ENCODE measurements at regions not wholly inside any gene's neighbourhood (a gene's known extent, or its start where the extent isn't known, plus 50 kb on each side); places are given as distances from the start of the nearest gene placed in this dataset.
"Not testable (repeated sequence)": the region's sequence is repeated elsewhere in the genome, so short reads cannot be mapped to it uniquely, and the experiment has no call there.

DNA sequence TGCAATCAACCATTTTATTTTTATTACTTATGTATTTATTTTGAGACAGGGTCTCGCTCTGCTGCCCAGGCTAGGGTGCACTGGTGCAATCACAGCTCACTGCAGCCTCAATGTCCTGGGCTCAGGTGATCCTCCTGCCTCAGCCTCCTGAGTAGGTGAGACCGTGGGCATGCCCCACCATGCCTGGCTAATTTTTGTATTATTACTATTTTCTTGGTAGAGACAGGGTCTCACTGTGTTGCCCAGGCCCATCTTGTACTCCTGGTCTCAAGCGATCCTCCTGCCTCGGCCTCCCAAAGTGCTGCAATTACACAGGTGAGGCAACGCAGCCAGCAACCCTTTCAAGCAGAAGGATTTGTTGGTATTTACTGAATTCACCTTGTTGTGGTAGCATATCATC is 60.3 kb upstream of the PPP2R3B start:
- intact Hi-C loops (cut with micrococcal nuclease) = no loop called here
- Mint-ChIP-seq H3K27me3 (ENCODE audit: insufficient read depth, unreplicated experiment) (no peaks in the 10 kb centered on the region), H3K4me3 (ENCODE audit: unreplicated experiment) (no peak overlapping the region), H3K36me3 (ENCODE audit: insufficient read depth, unreplicated experiment) (peaks cover 5% of the 10 kb centered on the region), H3K9me3 (ENCODE audit: unreplicated experiment) (peaks cover 24% of the 10 kb centered on the region), H3K4me1 (ENCODE audit: insufficient read depth, unreplicated experiment) (no peaks in the 10 kb centered on the region), H3K27ac (ENCODE audit: low read depth, unreplicated experiment) (no peak overlapping the region)
- CTCF ChIA-PET = no interaction called here
- no peak for DNase-seq (ENCODE audit: unreplicated experiment)
- TF ChIP-seq CTCF (IDR thresholded peaks at IDR 0.05; ENCODE audit: unreplicated experiment) = no peak
- POLR2A ChIA-PET = no interaction called here
- no TSS peak for BruUV-seq (replicated peaks)

GRCh38 chrX:451750-452149 is 65.0 kb upstream of the PPP2R3B start:
- H3K4me3 Mint-ChIP-seq (ENCODE audit: unreplicated experiment); H3K36me3 Mint-ChIP-seq (ENCODE audit: insufficient read depth, unreplicated experiment); H3K27me3 Mint-ChIP-seq (ENCODE audit: insufficient read depth, unreplicated experiment); CTCF ChIA-PET; H3K27ac Mint-ChIP-seq (ENCODE audit: low read depth, unreplicated experiment); intact Hi-C loops (cut with micrococcal nuclease); POLR2A ChIA-PET; BruUV-seq (replicated peaks); DNase-seq (ENCODE audit: unreplicated experiment); H3K4me1 Mint-ChIP-seq (ENCODE audit: insufficient read depth, unreplicated experiment): not testable (repeated sequence)
- H3K9me3 Mint-ChIP-seq (ENCODE audit: unreplicated experiment) = peaks cover 25% of the 10 kb centered on the region

GRCh38 chrX:452598-452997 is 65.9 kb upstream of the PPP2R3B start:
- CTCF ChIA-PET = no interaction called here
- intact Hi-C loops (cut with micrococcal nuclease) = no loop called here
- no TSS peak for BruUV-seq (replicated peaks)
- no peak for DNase-seq (ENCODE audit: unreplicated experiment)
- no peak overlapping the region for H3K4me3 Mint-ChIP-seq (ENCODE audit: unreplicated experiment)
- TF ChIP-seq CTCF (IDR thresholded peaks at IDR 0.05; ENCODE audit: unreplicated experiment) = no peak
- peaks cover 34% of the 10 kb centered on the region for H3K9me3 Mint-ChIP-seq (ENCODE audit: unreplicated experiment)
- H3K27ac Mint-ChIP-seq (ENCODE audit: low read depth, unreplicated experiment) = no peak overlapping the region
- H3K27me3 Mint-ChIP-seq (ENCODE audit: insufficient read depth, unreplicated experiment) = no peaks in the 10 kb centered on the region
- POLR2A ChIA-PET = no interaction called here
- H3K4me1 Mint-ChIP-seq (ENCODE audit: insufficient read depth, unreplicated experiment) = no peaks in the 10 kb centered on the region
- no peaks in the 10 kb centered on the region for H3K36me3 Mint-ChIP-seq (ENCODE audit: insufficient read depth, unreplicated experiment)

GRCh38 chrX:454514-454913 is 67.8 kb upstream of the PPP2R3B start:
- not testable (repeated sequence) for H3K4me1 Mint-ChIP-seq (ENCODE audit: insufficient read depth, unreplicated experiment); H3K27ac Mint-ChIP-seq (ENCODE audit: low read depth, unreplicated experiment)

GRCh38 chrX:455199-455598 is 68.5 kb upstream of the PPP2R3B start:
- H3K27me3 Mint-ChIP-seq (ENCODE audit: insufficient read depth, unreplicated experiment) = no peaks in the 10 kb centered on the region
- intact Hi-C loops (cut with micrococcal nuclease) = no loop called here
- CTCF ChIA-PET = no interaction called here
- no TSS peak for BruUV-seq (replicated peaks)
- no peak for TF ChIP-seq CTCF (IDR thresholded peaks at IDR 0.05; ENCODE audit: unreplicated experiment)
- H3K27ac Mint-ChIP-seq (ENCODE audit: low read depth, unreplicated experiment) = no peak overlapping the region
- H3K4me1 Mint-ChIP-seq (ENCODE audit: insufficient read depth, unreplicated experiment) = no peaks in the 10 kb centered on the region
- peaks cover 36% of the 10 kb centered on the region for H3K9me3 Mint-ChIP-seq (ENCODE audit: unreplicated experiment)
- no peaks in the 10 kb centered on the region for H3K36me3 Mint-ChIP-seq (ENCODE audit: insufficient read depth, unreplicated experiment)
- DNase-seq (ENCODE audit: unreplicated experiment) = no peak
- POLR2A ChIA-PET = no interaction called here
- H3K4me3 Mint-ChIP-seq (ENCODE audit: unreplicated experiment) = no peak overlapping the region

More at GRCh38 chrX:454514-454913, 67.8 kb upstream of the PPP2R3B start:
- H3K4me3 Mint-ChIP-seq (ENCODE audit: unreplicated experiment); H3K27me3 Mint-ChIP-seq (ENCODE audit: insufficient read depth, unreplicated experiment); BruUV-seq (replicated peaks); POLR2A ChIA-PET; H3K36me3 Mint-ChIP-seq (ENCODE audit: insufficient read depth, unreplicated experiment); intact Hi-C loops (cut with micrococcal nuclease); CTCF ChIA-PET; DNase-seq (ENCODE audit: unreplicated experiment): not testable (repeated sequence)
- H3K9me3 Mint-ChIP-seq (ENCODE audit: unreplicated experiment) = peaks cover 36% of the 10 kb centered on the region

All from MCF 10A (cell line).